Astrocyte (in vitro differentiated cells and primary cell): ENCODE measurements at regions not wholly inside any gene's neighbourhood (a gene's known extent, or its start where the extent isn't known, plus 50 kb on each side); places are given as distances from the start of the nearest gene placed in this dataset.
"Not testable (repeated sequence)": the region's sequence is repeated elsewhere in the genome, so short reads cannot be mapped to it uniquely, and the experiment has no call there.

ENCODE experiments used
- DNase-seq: peaks from one replicate; pipeline ENCODE4 v3.0.0-alpha.2; 2010; ENCODE audit warnings: low read depth
- FAIRE-seq: peaks from 2 replicates; lab custom pipeline; 2011; peaks lifted over from hg19 to GRCh38; lab: Jason Lieb, UNC
- H2AFZ ChIP-seq: 2 replicates; pipeline ENCODE4 v1.6.0; 2012; ENCODE audit warnings: low read depth, low read length, inconsistent platforms
- H3K27ac ChIP-seq: 2 replicates; pipeline ENCODE4 v1.5.1; 2011; ENCODE audit warnings: low read depth, low read length, inconsistent platforms
- H3K27me3 ChIP-seq: 2 replicates; pipeline ENCODE4 v1.6.0; 2011; ENCODE audit warnings: low read length, inconsistent platforms; ENCODE audit not compliant: insufficient read depth
- H3K36me3 ChIP-seq: 2 replicates; pipeline ENCODE4 v1.5.1; 2011; ENCODE audit warnings: low read length, inconsistent platforms; ENCODE audit not compliant: insufficient read depth
- H3K4me1 ChIP-seq: 2 replicates; pipeline ENCODE4 v1.5.1; 2011; ENCODE audit warnings: low read length, inconsistent platforms; ENCODE audit not compliant: insufficient read depth
- H3K4me2 ChIP-seq: 2 replicates; pipeline ENCODE4 v1.6.0; 2012; ENCODE audit warnings: low read length, inconsistent platforms
- H3K4me3 ChIP-seq: 2 replicates; pipeline ENCODE4 v1.5.1; 2011; ENCODE audit warnings: low read depth, mild to moderate bottlenecking, low read length, inconsistent platforms; ENCODE audit not compliant: insufficient read depth
- H3K79me2 ChIP-seq: 2 replicates; pipeline ENCODE4 v1.6.0; 2012; ENCODE audit warnings: mild to moderate bottlenecking, low read length, inconsistent platforms; ENCODE audit not compliant: insufficient read depth
- H3K9ac ChIP-seq: 2 replicates; pipeline ENCODE4 v1.6.0; 2012; ENCODE audit warnings: mild to moderate bottlenecking, low read length, inconsistent platforms
- H3K9me3 ChIP-seq: 2 replicates; pipeline ENCODE4 v1.5.1; 2012; ENCODE audit warnings: low read depth, mild to moderate bottlenecking, low read length, inconsistent platforms; ENCODE audit not compliant: insufficient read depth
- H4K20me1 ChIP-seq: 2 replicates; pipeline ENCODE4 v1.6.0; 2012; ENCODE audit warnings: low read length, inconsistent platforms; ENCODE audit not compliant: insufficient read depth
- H3K27ac Mint-ChIP-seq: one replicate; pipeline ENCODE4 v1.8.0; 2021; ENCODE audit warnings: mild to moderate bottlenecking, mixed read lengths; ENCODE audit not compliant: unreplicated experiment
- H3K27me3 Mint-ChIP-seq: one replicate; pipeline ENCODE4 v1.8.0; 2021; ENCODE audit warnings: low read depth, mixed read lengths; ENCODE audit not compliant: unreplicated experiment
- H3K36me3 Mint-ChIP-seq: one replicate; pipeline ENCODE4 v1.8.0; 2021; ENCODE audit warnings: low read depth, mixed read lengths; ENCODE audit not compliant: unreplicated experiment
- H3K4me1 Mint-ChIP-seq: one replicate; pipeline ENCODE4 v1.8.0; 2021; ENCODE audit warnings: low read depth, mixed read lengths; ENCODE audit not compliant: unreplicated experiment
- H3K4me3 Mint-ChIP-seq: one replicate; pipeline ENCODE4 v1.8.0; 2021; ENCODE audit warnings: mild to moderate bottlenecking, moderate library complexity, mixed read lengths; ENCODE audit not compliant: unreplicated experiment
- H3K9me3 Mint-ChIP-seq: one replicate; pipeline ENCODE4 v1.8.0; 2021; ENCODE audit warnings: mild to moderate bottlenecking, mixed read lengths; ENCODE audit not compliant: unreplicated experiment
- EZH2 ChIP-seq: IDR thresholded peaks from 2 replicates; pipeline ENCODE4 v1.6.1; 2012; ENCODE audit warnings: mild to moderate bottlenecking, low read length, inconsistent platforms; ENCODE audit not compliant: insufficient read depth
- TF ChIP-seq, protein P1 (sequence below): IDR thresholded peaks from 2 replicates; pipeline ENCODE4 v1.5.1; 2011; ENCODE audit warnings: low read depth, mild to moderate bottlenecking, inconsistent platforms, low read length, moderate library complexity; ENCODE audit not compliant: insufficient read depth

GRCh38 chr7:93026425-93026824 lies 91.4 kb downstream of the SAMD9 start:
- Histone ChIP-seq H3K4me1 (no peaks in the 10 kb centered on the region), H2AFZ (no peak overlapping the region), H3K36me3 (no peaks in the 10 kb centered on the region), H3K4me2 (no peak overlapping the region), H3K27ac (no peak overlapping the region), H3K4me3 (no peak overlapping the region), H3K9ac (no peak overlapping the region), H3K27me3 (no peaks in the 10 kb centered on the region), H4K20me1 (no peaks in the 10 kb centered on the region), H3K79me2 (no peaks in the 10 kb centered on the region), H3K9me3 (peaks cover 4% of the 10 kb centered on the region)
- peaks cover 7% of the 10 kb centered on the region for H3K9me3 Mint-ChIP-seq
- peaks cover 8% of the 10 kb centered on the region for H3K4me1 Mint-ChIP-seq
- H3K27me3 Mint-ChIP-seq, result no peaks in the 10 kb centered on the region
- no peak overlapping the region for H3K4me3 Mint-ChIP-seq
- no peak for TF ChIP-seq EZH2
- TF ChIP-seq, protein P1, sequence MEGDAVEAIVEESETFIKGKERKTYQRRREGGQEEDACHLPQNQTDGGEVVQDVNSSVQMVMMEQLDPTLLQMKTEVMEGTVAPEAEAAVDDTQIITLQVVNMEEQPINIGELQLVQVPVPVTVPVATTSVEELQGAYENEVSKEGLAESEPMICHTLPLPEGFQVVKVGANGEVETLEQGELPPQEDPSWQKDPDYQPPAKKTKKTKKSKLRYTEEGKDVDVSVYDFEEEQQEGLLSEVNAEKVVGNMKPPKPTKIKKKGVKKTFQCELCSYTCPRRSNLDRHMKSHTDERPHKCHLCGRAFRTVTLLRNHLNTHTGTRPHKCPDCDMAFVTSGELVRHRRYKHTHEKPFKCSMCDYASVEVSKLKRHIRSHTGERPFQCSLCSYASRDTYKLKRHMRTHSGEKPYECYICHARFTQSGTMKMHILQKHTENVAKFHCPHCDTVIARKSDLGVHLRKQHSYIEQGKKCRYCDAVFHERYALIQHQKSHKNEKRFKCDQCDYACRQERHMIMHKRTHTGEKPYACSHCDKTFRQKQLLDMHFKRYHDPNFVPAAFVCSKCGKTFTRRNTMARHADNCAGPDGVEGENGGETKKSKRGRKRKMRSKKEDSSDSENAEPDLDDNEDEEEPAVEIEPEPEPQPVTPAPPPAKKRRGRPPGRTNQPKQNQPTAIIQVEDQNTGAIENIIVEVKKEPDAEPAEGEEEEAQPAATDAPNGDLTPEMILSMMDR, result no peak
- H3K36me3 Mint-ChIP-seq, result peaks cover 2% of the 10 kb centered on the region
- DNase-seq (no peak), FAIRE-seq (no peak)
- no peak overlapping the region for H3K27ac Mint-ChIP-seq

DNA sequence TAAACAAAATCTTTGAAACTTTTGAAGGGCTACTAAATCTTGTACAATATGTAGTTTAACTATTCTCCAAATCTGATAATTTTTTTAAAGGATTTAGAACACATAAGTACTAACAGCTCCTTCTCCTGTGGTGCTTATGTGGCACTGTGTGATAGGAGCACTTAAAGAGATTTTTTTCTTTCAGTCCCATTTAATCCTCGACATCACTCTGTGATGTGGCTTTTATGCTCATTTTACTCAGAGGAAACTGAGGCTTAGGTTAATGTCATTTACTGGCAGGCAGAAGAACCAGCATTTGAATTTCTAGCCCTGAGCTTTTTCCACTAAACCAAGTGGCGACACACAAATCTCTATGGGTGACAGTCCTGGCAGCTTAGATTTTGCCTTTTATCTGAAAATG lies 92.4 kb downstream of the SAMD9 start:
- Mint-ChIP-seq H3K4me1 (peaks cover 1% of the 10 kb centered on the region), H3K27ac (no peak overlapping the region), H3K36me3 (peaks cover 2% of the 10 kb centered on the region), H3K27me3 (peaks cover 2% of the 10 kb centered on the region), H3K9me3 (peaks cover 6% of the 10 kb centered on the region), H3K4me3 (no peak overlapping the region)
- TF ChIP-seq, protein P1, result no peak
- TF ChIP-seq EZH2, result no peak
- H3K4me1 ChIP-seq, result no peaks in the 10 kb centered on the region
- H3K9ac ChIP-seq, result no peak overlapping the region
- H4K20me1 ChIP-seq, result no peaks in the 10 kb centered on the region
- H3K9me3 ChIP-seq, result peaks cover 4% of the 10 kb centered on the region
- H3K36me3 ChIP-seq, result no peaks in the 10 kb centered on the region
- FAIRE-seq (no peak), DNase-seq (no peak)
- H3K4me2 ChIP-seq, result no peak overlapping the region
- no peak overlapping the region for H2AFZ ChIP-seq
- no peak overlapping the region for H3K4me3 ChIP-seq
- H3K27me3 ChIP-seq, result no peaks in the 10 kb centered on the region
- no peaks in the 10 kb centered on the region for H3K79me2 ChIP-seq
- H3K27ac ChIP-seq, result no peak overlapping the region

- H3K79me2 ChIP-seq, H3K4me2 ChIP-seq, H3K27me3 Mint-ChIP-seq, FAIRE-seq, H3K36me3 Mint-ChIP-seq, DNase-seq, H2AFZ ChIP-seq, H3K27me3 ChIP-seq, H3K4me1 Mint-ChIP-seq, H3K36me3 ChIP-seq, H4K20me1 ChIP-seq, H3K4me3 ChIP-seq, H3K27ac Mint-ChIP-seq, H3K9me3 ChIP-seq, H3K9ac ChIP-seq, H3K4me1 ChIP-seq, H3K4me3 Mint-ChIP-seq, H3K27ac ChIP-seq, H3K9me3 Mint-ChIP-seq: not testable (repeated sequence)
These were observed 94.8 kb downstream of the SAMD9 start for GRCh38 chr7:93022931-93023478.
